ENCODE measurements at regions not wholly inside any gene's neighbourhood (a gene's known extent, or its start where the extent isn't known, plus 50 kb on each side); places are given as distances from the start of the nearest gene placed in this dataset.

DNA sequence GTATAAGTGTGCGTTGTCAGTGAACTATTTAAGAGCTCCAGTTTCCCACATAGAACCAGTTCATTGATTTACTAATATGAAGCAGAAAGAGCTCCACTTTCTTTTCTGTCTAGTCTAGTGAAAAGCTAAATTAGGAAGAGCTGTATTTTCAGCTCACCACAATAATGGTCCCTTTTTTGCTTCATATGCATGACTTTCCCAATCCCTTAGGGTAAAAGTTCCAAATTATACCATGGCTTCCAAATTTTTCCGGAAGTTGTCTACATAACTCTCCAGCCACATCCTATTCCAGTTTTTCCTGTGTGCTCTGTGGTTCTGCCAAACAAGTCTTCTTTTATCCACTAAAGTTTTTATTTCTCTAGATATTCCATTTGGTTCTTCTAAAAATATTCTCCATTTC is 685.2 kb downstream of the REEP3 start:
- H3K4me1 ChIP-seq (ENCODE audit: control insufficient read depth in 1 of 2, insufficient read depth in 2 of 2, low read length in 2 of 2), result no peaks in the 10 kb centered on the region
- H3K9ac ChIP-seq (ENCODE audit: low read depth in 1 of 2, low read length in 2 of 2), result no peak overlapping the region
- H3K9me3 ChIP-seq (ENCODE audit: control insufficient read depth in 1 of 2, low read length in 2 of 2), result no peaks in the 10 kb centered on the region
- no peaks in the 10 kb centered on the region for H3K36me3 ChIP-seq (ENCODE audit: control insufficient read depth in 1 of 2, insufficient read depth in 2 of 2, low read length in 2 of 2)
- H3K27ac ChIP-seq (ENCODE audit: low read depth, low read length), result no peak overlapping the region
- H3K4me3 ChIP-seq (ENCODE audit: low read depth in 1 of 2, low read length in 2 of 2), result no peak overlapping the region
- H3K27me3 ChIP-seq (ENCODE audit: control insufficient read depth in 1 of 2, insufficient read depth in 2 of 2, low read length in 2 of 2), result no peaks in the 10 kb centered on the region

DNA sequence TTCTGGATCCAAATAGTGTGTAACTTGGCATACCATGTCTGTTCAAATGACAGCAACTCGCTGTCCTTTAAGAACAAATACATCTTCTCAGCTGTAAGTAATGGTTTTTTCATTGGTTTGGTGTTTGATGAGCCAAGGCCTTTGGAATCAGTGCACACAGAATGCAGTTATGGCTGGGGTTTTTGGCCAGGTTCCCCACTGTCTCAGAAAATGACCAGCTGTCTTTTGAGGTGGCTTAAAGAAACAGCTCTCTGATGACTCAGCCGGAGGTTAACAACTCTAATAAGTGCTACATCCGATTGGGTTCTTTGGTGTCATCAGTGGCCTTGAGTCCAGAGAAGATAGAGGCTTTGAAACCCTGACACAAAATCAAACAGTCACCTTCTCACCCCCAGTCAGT is 688.4 kb downstream of the REEP3 start:
- H3K4me3 ChIP-seq (ENCODE audit: low read depth in 1 of 2, low read length in 2 of 2), result no peak overlapping the region
- no peak overlapping the region for H3K9ac ChIP-seq (ENCODE audit: low read depth in 1 of 2, low read length in 2 of 2)
- no peaks in the 10 kb centered on the region for H3K9me3 ChIP-seq (ENCODE audit: control insufficient read depth in 1 of 2, low read length in 2 of 2)
- H3K27ac ChIP-seq (ENCODE audit: low read depth, low read length), result no peak overlapping the region
- no peaks in the 10 kb centered on the region for H3K36me3 ChIP-seq (ENCODE audit: control insufficient read depth in 1 of 2, insufficient read depth in 2 of 2, low read length in 2 of 2)
- no peaks in the 10 kb centered on the region for H3K27me3 ChIP-seq (ENCODE audit: control insufficient read depth in 1 of 2, insufficient read depth in 2 of 2, low read length in 2 of 2)
- no peaks in the 10 kb centered on the region for H3K4me1 ChIP-seq (ENCODE audit: control insufficient read depth in 1 of 2, insufficient read depth in 2 of 2, low read length in 2 of 2)

DNA sequence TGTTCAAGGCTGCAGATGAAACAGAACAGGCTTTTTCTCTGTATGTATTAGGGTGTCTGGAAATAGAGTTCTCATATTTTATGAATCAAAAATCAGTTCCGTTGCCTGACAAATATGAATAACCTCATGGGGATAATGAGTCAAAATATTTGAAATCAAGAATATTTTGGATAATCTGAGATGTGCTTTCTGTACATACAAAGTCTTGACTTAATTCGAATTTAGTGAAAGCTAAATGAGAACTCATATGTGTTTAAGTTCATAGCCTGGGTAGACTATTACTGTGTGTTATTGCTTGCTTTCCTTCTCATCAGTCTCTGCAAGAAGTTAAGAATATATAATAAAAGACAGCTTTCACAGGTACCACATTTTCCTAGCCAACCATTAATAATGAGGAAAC is 689.0 kb downstream of the REEP3 start:
- H3K27ac ChIP-seq (ENCODE audit: low read depth, low read length), result no peak overlapping the region
- H3K9ac ChIP-seq (ENCODE audit: low read depth in 1 of 2, low read length in 2 of 2), result no peak overlapping the region
- H3K27me3 ChIP-seq (ENCODE audit: control insufficient read depth in 1 of 2, insufficient read depth in 2 of 2, low read length in 2 of 2), result no peaks in the 10 kb centered on the region
- H3K4me3 ChIP-seq (ENCODE audit: low read depth in 1 of 2, low read length in 2 of 2), result no peak overlapping the region
- H3K36me3 ChIP-seq (ENCODE audit: control insufficient read depth in 1 of 2, insufficient read depth in 2 of 2, low read length in 2 of 2), result no peaks in the 10 kb centered on the region
- no peaks in the 10 kb centered on the region for H3K4me1 ChIP-seq (ENCODE audit: control insufficient read depth in 1 of 2, insufficient read depth in 2 of 2, low read length in 2 of 2)
- no peaks in the 10 kb centered on the region for H3K9me3 ChIP-seq (ENCODE audit: control insufficient read depth in 1 of 2, low read length in 2 of 2)

- Histone ChIP-seq H3K27ac (ENCODE audit: low read depth, low read length) (no peak overlapping the region), H3K9me3 (ENCODE audit: control insufficient read depth in 1 of 2, low read length in 2 of 2) (no peaks in the 10 kb centered on the region), H3K27me3 (ENCODE audit: control insufficient read depth in 1 of 2, insufficient read depth in 2 of 2, low read length in 2 of 2) (no peaks in the 10 kb centered on the region), H3K9ac (ENCODE audit: low read depth in 1 of 2, low read length in 2 of 2) (no peak overlapping the region), H3K4me1 (ENCODE audit: control insufficient read depth in 1 of 2, insufficient read depth in 2 of 2, low read length in 2 of 2) (no peaks in the 10 kb centered on the region), H3K4me3 (ENCODE audit: low read depth in 1 of 2, low read length in 2 of 2) (no peak overlapping the region), H3K36me3 (ENCODE audit: control insufficient read depth in 1 of 2, insufficient read depth in 2 of 2, low read length in 2 of 2) (no peaks in the 10 kb centered on the region)
Observed at GRCh38 chr10:64211466-64211865, 690.3 kb downstream of the REEP3 start.

GRCh38 chr10:64215088-64215487 is 693.9 kb downstream of the REEP3 start:
- H3K36me3 ChIP-seq (ENCODE audit: control insufficient read depth in 1 of 2, insufficient read depth in 2 of 2, low read length in 2 of 2), result no peaks in the 10 kb centered on the region
- no peaks in the 10 kb centered on the region for H3K4me1 ChIP-seq (ENCODE audit: control insufficient read depth in 1 of 2, insufficient read depth in 2 of 2, low read length in 2 of 2)
- no peak overlapping the region for H3K27ac ChIP-seq (ENCODE audit: low read depth, low read length)
- no peak overlapping the region for H3K9ac ChIP-seq (ENCODE audit: low read depth in 1 of 2, low read length in 2 of 2)
- H3K4me3 ChIP-seq (ENCODE audit: low read depth in 1 of 2, low read length in 2 of 2), result no peak overlapping the region
- no peaks in the 10 kb centered on the region for H3K27me3 ChIP-seq (ENCODE audit: control insufficient read depth in 1 of 2, insufficient read depth in 2 of 2, low read length in 2 of 2)
- no peaks in the 10 kb centered on the region for H3K9me3 ChIP-seq (ENCODE audit: control insufficient read depth in 1 of 2, low read length in 2 of 2)

DNA sequence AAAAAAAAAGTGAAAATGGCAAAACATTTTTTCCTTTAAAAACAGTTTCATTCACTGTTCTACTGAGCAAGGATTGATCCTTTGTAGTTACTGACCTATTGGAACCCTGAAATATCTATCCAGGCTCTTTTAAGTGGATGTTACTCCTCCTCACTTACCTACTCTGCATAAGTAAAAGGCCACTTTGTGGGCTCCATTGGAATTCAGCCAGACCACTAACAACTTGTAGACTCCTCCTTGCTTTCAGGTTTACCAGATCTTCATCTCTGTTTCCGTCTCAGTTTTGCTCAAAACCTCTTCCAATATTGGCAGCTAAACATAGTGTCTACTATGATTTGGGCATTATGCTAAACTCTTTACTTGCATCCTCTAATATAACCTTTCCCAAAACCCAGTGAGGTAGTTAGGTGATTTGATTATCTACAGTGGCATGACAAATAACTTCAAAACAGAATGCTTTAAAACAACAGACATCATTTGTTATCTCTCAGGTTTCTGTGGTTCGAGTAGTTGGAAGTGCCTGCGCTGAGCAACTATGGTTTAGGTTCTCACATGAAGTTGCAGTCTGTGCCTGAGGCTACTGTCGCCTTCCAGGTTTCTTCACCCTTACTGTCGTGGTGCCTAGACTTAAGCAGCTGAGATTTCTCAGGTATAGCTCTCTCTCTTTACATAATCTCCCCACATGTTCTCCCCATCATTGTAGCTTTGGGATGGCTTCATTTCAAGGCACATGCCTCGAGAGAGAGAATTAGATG is 698.2 kb downstream of the REEP3 start:
- H3K27ac ChIP-seq (ENCODE audit: low read depth, low read length), result no peak overlapping the region
- H3K4me3 ChIP-seq (ENCODE audit: low read depth in 1 of 2, low read length in 2 of 2), result no peak overlapping the region
- peaks cover 4% of the 10 kb centered on the region in 2 donors for H3K9me3 ChIP-seq (ENCODE audit: control insufficient read depth in 1 of 2, low read length in 2 of 2)
- no peaks in the 10 kb centered on the region for H3K4me1 ChIP-seq (ENCODE audit: control insufficient read depth in 1 of 2, insufficient read depth in 2 of 2, low read length in 2 of 2)
- H3K9ac ChIP-seq (ENCODE audit: low read depth in 1 of 2, low read length in 2 of 2), result no peak overlapping the region
- H3K27me3 ChIP-seq (ENCODE audit: control insufficient read depth in 1 of 2, insufficient read depth in 2 of 2, low read length in 2 of 2), result no peaks in the 10 kb centered on the region
- H3K36me3 ChIP-seq (ENCODE audit: control insufficient read depth in 1 of 2, insufficient read depth in 2 of 2, low read length in 2 of 2), result no peaks in the 10 kb centered on the region

GRCh38 chr10:64234489-64234888 is 713.3 kb downstream of the REEP3 start:
- no peaks in the 10 kb centered on the region for H3K36me3 ChIP-seq (ENCODE audit: control insufficient read depth in 1 of 2, insufficient read depth in 2 of 2, low read length in 2 of 2)
- H3K4me3 ChIP-seq (ENCODE audit: low read depth in 1 of 2, low read length in 2 of 2), result no peak overlapping the region
- H3K27ac ChIP-seq (ENCODE audit: low read depth, low read length), result no peak overlapping the region
- H3K9ac ChIP-seq (ENCODE audit: low read depth in 1 of 2, low read length in 2 of 2), result no peak overlapping the region
- H3K4me1 ChIP-seq (ENCODE audit: control insufficient read depth in 1 of 2, insufficient read depth in 2 of 2, low read length in 2 of 2), result no peaks in the 10 kb centered on the region
- H3K27me3 ChIP-seq (ENCODE audit: control insufficient read depth in 1 of 2, insufficient read depth in 2 of 2, low read length in 2 of 2), result no peaks in the 10 kb centered on the region
- peaks cover 0 to 2% of the 10 kb centered on the region in 2 donors for H3K9me3 ChIP-seq (ENCODE audit: control insufficient read depth in 1 of 2, low read length in 2 of 2)

DNA sequence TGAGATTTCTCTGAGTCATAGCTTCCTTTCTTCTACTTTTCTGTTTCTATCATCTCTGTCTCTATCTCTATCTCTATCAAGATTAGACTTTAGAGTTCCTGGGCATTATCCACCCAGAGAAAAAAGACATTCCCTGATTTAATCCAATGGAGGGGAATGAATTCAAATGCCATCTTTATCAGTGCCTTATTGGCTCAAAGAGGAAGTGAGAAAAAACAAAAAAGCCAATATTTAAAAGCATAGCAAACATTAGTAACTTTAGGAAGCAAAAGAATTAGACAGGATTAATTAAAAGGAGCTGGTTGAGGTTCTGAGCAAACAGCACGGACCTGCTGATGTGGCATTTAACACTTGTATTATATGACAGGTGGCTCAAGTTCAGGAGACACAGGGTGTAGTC is 736.5 kb downstream of the REEP3 start:
- Histone ChIP-seq H3K9me3 (ENCODE audit: control insufficient read depth in 1 of 2, low read length in 2 of 2) (no peaks in the 10 kb centered on the region), H3K9ac (ENCODE audit: low read depth in 1 of 2, low read length in 2 of 2) (no peak overlapping the region), H3K4me1 (ENCODE audit: control insufficient read depth in 1 of 2, insufficient read depth in 2 of 2, low read length in 2 of 2) (no peaks in the 10 kb centered on the region), H3K27me3 (ENCODE audit: control insufficient read depth in 1 of 2, insufficient read depth in 2 of 2, low read length in 2 of 2) (no peaks in the 10 kb centered on the region), H3K36me3 (ENCODE audit: control insufficient read depth in 1 of 2, insufficient read depth in 2 of 2, low read length in 2 of 2) (no peaks in the 10 kb centered on the region), H3K27ac (ENCODE audit: low read depth, low read length) (no peak overlapping the region), H3K4me3 (ENCODE audit: low read depth in 1 of 2, low read length in 2 of 2) (no peak overlapping the region)

DNA sequence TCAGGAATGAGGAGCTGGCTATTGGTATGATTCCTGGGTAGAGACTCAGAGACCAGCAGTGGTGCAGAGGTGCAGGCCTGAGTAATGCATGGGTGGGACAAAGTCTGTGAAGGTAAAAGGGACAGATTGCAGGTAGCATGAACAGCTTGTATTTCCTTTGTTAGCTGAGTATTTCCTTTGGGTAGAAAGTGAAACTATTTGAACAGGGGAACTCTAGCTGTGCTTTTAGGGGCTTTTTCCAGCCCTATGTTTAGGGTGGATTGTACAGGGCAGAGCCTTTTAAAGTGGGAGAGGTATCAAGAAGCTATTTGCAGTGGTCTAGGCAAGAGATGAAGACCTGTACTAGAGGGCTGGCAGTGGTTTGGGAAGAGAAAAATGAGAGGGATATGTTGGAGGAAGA is 739.9 kb downstream of the REEP3 start:
- H3K9me3 ChIP-seq (ENCODE audit: control insufficient read depth in 1 of 2, low read length in 2 of 2), result no peaks in the 10 kb centered on the region
- no peak overlapping the region for H3K9ac ChIP-seq (ENCODE audit: low read depth in 1 of 2, low read length in 2 of 2)
- H3K36me3 ChIP-seq (ENCODE audit: control insufficient read depth in 1 of 2, insufficient read depth in 2 of 2, low read length in 2 of 2), result no peaks in the 10 kb centered on the region
- no peaks in the 10 kb centered on the region for H3K27me3 ChIP-seq (ENCODE audit: control insufficient read depth in 1 of 2, insufficient read depth in 2 of 2, low read length in 2 of 2)
- H3K4me1 ChIP-seq (ENCODE audit: control insufficient read depth in 1 of 2, insufficient read depth in 2 of 2, low read length in 2 of 2), result no peaks in the 10 kb centered on the region
- no peak overlapping the region for H3K27ac ChIP-seq (ENCODE audit: low read depth, low read length)
- H3K4me3 ChIP-seq (ENCODE audit: low read depth in 1 of 2, low read length in 2 of 2), result no peak overlapping the region

- Histone ChIP-seq H3K4me1 (ENCODE audit: control insufficient read depth in 1 of 2, insufficient read depth in 2 of 2, low read length in 2 of 2) (no peaks in the 10 kb centered on the region), H3K4me3 (ENCODE audit: low read depth in 1 of 2, low read length in 2 of 2) (no peak overlapping the region), H3K27me3 (ENCODE audit: control insufficient read depth in 1 of 2, insufficient read depth in 2 of 2, low read length in 2 of 2) (no peaks in the 10 kb centered on the region), H3K9me3 (ENCODE audit: control insufficient read depth in 1 of 2, low read length in 2 of 2) (no peaks in the 10 kb centered on the region), H3K27ac (ENCODE audit: low read depth, low read length) (no peak overlapping the region), H3K9ac (ENCODE audit: low read depth in 1 of 2, low read length in 2 of 2) (no peak overlapping the region), H3K36me3 (ENCODE audit: control insufficient read depth in 1 of 2, insufficient read depth in 2 of 2, low read length in 2 of 2) (no peaks in the 10 kb centered on the region)
Observed at GRCh38 chr10:64261676-64262075, 740.5 kb downstream of the REEP3 start.

GRCh38 chr10:64265961-64266360 is 744.8 kb downstream of the REEP3 start:
- no peak overlapping the region for H3K27ac ChIP-seq (ENCODE audit: low read depth, low read length)
- no peaks in the 10 kb centered on the region for H3K36me3 ChIP-seq (ENCODE audit: control insufficient read depth in 1 of 2, insufficient read depth in 2 of 2, low read length in 2 of 2)
- H3K9me3 ChIP-seq (ENCODE audit: control insufficient read depth in 1 of 2, low read length in 2 of 2), result no peaks in the 10 kb centered on the region
- H3K27me3 ChIP-seq (ENCODE audit: control insufficient read depth in 1 of 2, insufficient read depth in 2 of 2, low read length in 2 of 2), result no peaks in the 10 kb centered on the region
- no peaks in the 10 kb centered on the region for H3K4me1 ChIP-seq (ENCODE audit: control insufficient read depth in 1 of 2, insufficient read depth in 2 of 2, low read length in 2 of 2)
- no peak overlapping the region for H3K4me3 ChIP-seq (ENCODE audit: low read depth in 1 of 2, low read length in 2 of 2)
- no peak overlapping the region for H3K9ac ChIP-seq (ENCODE audit: low read depth in 1 of 2, low read length in 2 of 2)
